Endothelial cell of umbilical vein (primary cell): ENCODE measurements at regions not wholly inside any gene's neighbourhood (a gene's known extent, or its start where the extent isn't known, plus 50 kb on each side); places are given as distances from the start of the nearest gene placed in this dataset.

Experiments
- BruUV-seq: library from RNA; stranded (reverse); fragments of 400-500 nt; replicated peaks from 2 replicates; lab custom pipeline; 2021; lab: Mats Ljungman, UMichigan
- CTCF ChIA-PET: fragments of 300-600, 350-600 bp; sonication (Branson Sonifier 250); formaldehyde crosslinking; loops from one replicate; lab custom pipeline; 2021; ENCODE audit warnings: antibody characterized with exemption, inconsistent platforms; lab: Charles Lee
- POLR2A ChIA-PET: fragments of 300-600, 350-600 bp; sonication (Branson Sonifier 250); formaldehyde crosslinking; loops from one replicate; lab custom pipeline; 2021; ENCODE audit warnings: antibody characterized with exemption, inconsistent platforms; lab: Charles Lee
- DNase-seq: peaks from one replicate; pipeline ENCODE4 v3.0.0-alpha.2; 2011; ENCODE audit warnings: low read depth, low spot score
- FAIRE-seq: peaks from 2 replicates; lab custom pipeline; 2011; peaks lifted over from hg19 to GRCh38; lab: Jason Lieb, UNC
- H2AFZ ChIP-seq: 2 replicates; pipeline ENCODE4 v1.6.0; 2012; ENCODE audit warnings: low read depth, low read length, control low read depth, inconsistent platforms
- H3K27ac ChIP-seq: 2 replicates; pipeline ENCODE4 v1.5.1; 2011; ENCODE audit warnings: low read depth, mild to moderate bottlenecking, control low read depth, low read length, moderate library complexity; ENCODE audit not compliant: insufficient read depth
- H3K27me3 ChIP-seq, 2 experiments: 2 replicates each; pipeline versions ENCODE4 v1.6.0 to v1.6.1; 2011; ENCODE audit warnings: low read length in 2 of 2, mixed read lengths in 1 of 2; ENCODE audit not compliant: control insufficient read depth in 2 of 2, insufficient read depth in 2 of 2
- H3K36me3 ChIP-seq, 2 experiments: 2 replicates in 1 of 2; 3 replicates in 1 of 2; pipeline ENCODE4 v1.5.1; 2011; ENCODE audit warnings: low read length in 2 of 2, mild to moderate bottlenecking in 1 of 2, moderate library complexity in 1 of 2; ENCODE audit not compliant: control insufficient read depth in 2 of 2, insufficient read depth in 2 of 2; ENCODE audit errors: extremely low read depth in 1 of 2
- H3K4me1 ChIP-seq: 3 replicates; pipeline ENCODE4 v1.5.1; 2011; ENCODE audit warnings: mild to moderate bottlenecking, low read length; ENCODE audit not compliant: control insufficient read depth, insufficient read depth; ENCODE audit errors: extremely low read depth
- H3K4me2 ChIP-seq: 2 replicates; pipeline ENCODE4 v1.6.1; 2011; ENCODE audit warnings: low read length, control low read depth, mixed read lengths; ENCODE audit not compliant: insufficient read depth
- H3K4me3 ChIP-seq, 3 experiments: fragments of 200-600 bp in 1 of 3; sonication (generic), shearing (Covaris generic) in 1 of 3; replicated peaks in 1 of 3; 2 replicates each; pipeline ENCODE4 v1.5.1; 2011 to 2016; ENCODE audit warnings: control low read depth in 3 of 3, low read length in 3 of 3, mild to moderate bottlenecking in 2 of 3, inconsistent platforms in 1 of 3, low read depth in 1 of 3, moderate library complexity in 1 of 3; ENCODE audit not compliant: insufficient read depth in 1 of 3
- H3K79me2 ChIP-seq: 2 replicates; pipeline ENCODE4 v1.6.0; 2012; ENCODE audit warnings: low read length, inconsistent platforms; ENCODE audit not compliant: control insufficient read depth, insufficient read depth
- H3K9ac ChIP-seq: replicated peaks from 2 replicates; pipeline ENCODE3; 2011; ENCODE audit warnings: low read length, control low read depth; ENCODE audit not compliant: insufficient read depth; ENCODE audit errors: extremely low read depth
- H3K9me1 ChIP-seq: replicated peaks from 3 replicates; pipeline ENCODE4 v1.6.0; 2011; ENCODE audit warnings: mild to moderate bottlenecking, low read length; ENCODE audit not compliant: control insufficient read depth, insufficient read depth; ENCODE audit errors: extremely low read depth
- H3K9me3 ChIP-seq: replicated peaks from 2 replicates; pipeline ENCODE4 v1.5.1; 2012; ENCODE audit warnings: low read length, inconsistent platforms; ENCODE audit not compliant: control insufficient read depth, insufficient read depth
- H4K20me1 ChIP-seq: replicated peaks from 2 replicates; pipeline ENCODE3; 2011; ENCODE audit warnings: mild to moderate bottlenecking, low read length; ENCODE audit not compliant: control insufficient read depth, insufficient read depth; ENCODE audit errors: extremely low read depth
- EZH2 ChIP-seq: IDR thresholded peaks from 2 replicates; pipeline ENCODE4 v1.6.1; 2012; ENCODE audit warnings: borderline replicate concordance, low read depth, mild to moderate bottlenecking, moderate library complexity, low read length, inconsistent platforms; ENCODE audit not compliant: severe bottlenecking
- FOS ChIP-seq: IDR thresholded peaks from 2 replicates; pipeline ENCODE4 v1.6.1; 2011; ENCODE audit warnings: mild to moderate bottlenecking, low read length, moderate library complexity, borderline replicate concordance; ENCODE audit not compliant: insufficient read depth
- GATA2 ChIP-seq: IDR thresholded peaks from 2 replicates; pipeline ENCODE4 v1.7.0; 2011; ENCODE audit warnings: low read depth, mild to moderate bottlenecking, moderate library complexity, mixed read lengths, low read length; ENCODE audit not compliant: insufficient read length, insufficient read depth
- JUN ChIP-seq: IDR thresholded peaks from 2 replicates; pipeline ENCODE4 v1.6.1; 2011; ENCODE audit warnings: borderline replicate concordance, low read depth; ENCODE audit not compliant: insufficient read length, insufficient read depth
- MAX ChIP-seq: IDR thresholded peaks from 2 replicates; pipeline ENCODE4 v1.6.1; 2011; ENCODE audit not compliant: insufficient read depth, insufficient read length
- MYC ChIP-seq: IDR thresholded peaks from one replicate; pipeline ENCODE4 v1.6.1; 2011; ENCODE audit warnings: mild to moderate bottlenecking, low read depth, low read length
- POLR2A ChIP-seq: IDR thresholded peaks from 2 replicates; pipeline ENCODE4 v1.6.1; 2012; ENCODE audit warnings: low read depth, mild to moderate bottlenecking, control low read depth, low read length
- POLR2AphosphoS5 ChIP-seq: IDR thresholded peaks from 2 replicates; pipeline ENCODE4 v1.6.1; 2012; ENCODE audit warnings: low read depth, mild to moderate bottlenecking, control low read depth, low read length, moderate library complexity; ENCODE audit not compliant: insufficient read depth
- dilution Hi-C: fragments of 300-500 bp; cut with MboI; formaldehyde crosslinking; loops from one replicate; pipeline ENCODE4 v1.15.0; 2019; ENCODE audit warnings: low sequenced_read_pairs; ENCODE audit not compliant: extremely low pct_ligation_motif_present
- intact Hi-C: fragments of 100-400 bp; cut with micrococcal nuclease; formaldehyde crosslinking; loops from one replicate; pipeline ENCODE4 v1.10.0; 2022
- TF ChIP-seq, protein P1 (sequence below), 2 donors: IDR thresholded peaks; 1 replicate in 1 of 2; 2 replicates in 1 of 2; pipeline ENCODE4 v1.5.1; 2011; ENCODE audit warnings: low read length in 2 of 2, mild to moderate bottlenecking in 2 of 2, moderate library complexity in 2 of 2, control low read depth in 1 of 2, inconsistent platforms in 1 of 2, low read depth in 1 of 2; ENCODE audit not compliant: insufficient read depth in 1 of 2; ENCODE audit errors: extremely low read depth in 1 of 2

- Histone ChIP-seq H3K27ac (no peak overlapping the region), H3K4me1 (no peaks in the 10 kb centered on the region), H3K9me3 (no peaks in the 10 kb centered on the region), H3K9ac (no peak overlapping the region), H4K20me1 (no peaks in the 10 kb centered on the region), H3K4me3 (no peak overlapping the region), H3K9me1 (no peaks in the 10 kb centered on the region), H2AFZ (no peak overlapping the region), H3K79me2 (no peaks in the 10 kb centered on the region), H3K27me3 (no peaks in the 10 kb centered on the region), H3K4me2 (no peak overlapping the region), H3K36me3 (no peaks in the 10 kb centered on the region)
- intact Hi-C loops, result no loop called here
- DNase-seq (no peak), FAIRE-seq (no peak)
- ChIA-PET POLR2A (no interaction called here), CTCF (no interaction called here)
- BruUV-seq, result no TSS peak
- TF ChIP-seq EZH2 (no peak), MAX (no peak), GATA2 (no peak), POLR2AphosphoS5 (no peak), JUN (no peak), POLR2A (no peak), FOS (no peak), MYC (no peak)
- TF ChIP-seq, protein P1, sequence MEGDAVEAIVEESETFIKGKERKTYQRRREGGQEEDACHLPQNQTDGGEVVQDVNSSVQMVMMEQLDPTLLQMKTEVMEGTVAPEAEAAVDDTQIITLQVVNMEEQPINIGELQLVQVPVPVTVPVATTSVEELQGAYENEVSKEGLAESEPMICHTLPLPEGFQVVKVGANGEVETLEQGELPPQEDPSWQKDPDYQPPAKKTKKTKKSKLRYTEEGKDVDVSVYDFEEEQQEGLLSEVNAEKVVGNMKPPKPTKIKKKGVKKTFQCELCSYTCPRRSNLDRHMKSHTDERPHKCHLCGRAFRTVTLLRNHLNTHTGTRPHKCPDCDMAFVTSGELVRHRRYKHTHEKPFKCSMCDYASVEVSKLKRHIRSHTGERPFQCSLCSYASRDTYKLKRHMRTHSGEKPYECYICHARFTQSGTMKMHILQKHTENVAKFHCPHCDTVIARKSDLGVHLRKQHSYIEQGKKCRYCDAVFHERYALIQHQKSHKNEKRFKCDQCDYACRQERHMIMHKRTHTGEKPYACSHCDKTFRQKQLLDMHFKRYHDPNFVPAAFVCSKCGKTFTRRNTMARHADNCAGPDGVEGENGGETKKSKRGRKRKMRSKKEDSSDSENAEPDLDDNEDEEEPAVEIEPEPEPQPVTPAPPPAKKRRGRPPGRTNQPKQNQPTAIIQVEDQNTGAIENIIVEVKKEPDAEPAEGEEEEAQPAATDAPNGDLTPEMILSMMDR (IDR thresholded peaks at IDR 0.05; ENCODE audit: extremely low read depth in 1 of 2, insufficient read depth in 1 of 2, low read depth in 1 of 2, low read length in 2 of 2), result no peak
- dilution Hi-C loops, result no loop called here
These were observed 1050.1 kb downstream of the PLA2G4A start for GRCh38 chr1:187878883-187879282.
